GDM1 (cell line): ENCODE measurements at regions not wholly inside any gene's neighbourhood (a gene's known extent, or its start where the extent isn't known, plus 50 kb on each side); places are given as distances from the start of the nearest gene placed in this dataset.

ENCODE experiments used
- DNase-seq: peaks from one replicate; lab custom pipeline; 2025; lab: John Stamatoyannopoulos, UW

DNA sequence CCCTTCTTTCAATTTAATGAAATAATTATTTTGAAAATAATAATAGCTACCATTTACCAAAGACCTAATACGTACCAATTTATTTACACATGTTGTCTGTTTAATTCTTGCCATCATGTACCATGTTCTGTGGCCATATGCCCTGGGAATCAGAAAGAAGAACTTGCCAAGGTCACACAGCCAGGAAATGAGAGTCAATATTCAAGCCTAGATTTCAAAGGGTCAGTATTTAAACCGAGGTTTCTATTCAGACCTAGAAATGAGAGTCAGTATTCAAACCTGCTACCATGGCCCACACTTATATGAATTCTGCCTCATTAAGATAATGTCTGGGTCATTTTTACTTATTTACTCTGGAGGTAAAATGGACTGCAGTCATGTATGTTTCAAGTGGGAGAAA is 103.6 kb upstream of the TBL1XR1 start:
- no peak for DNase-seq

DNA sequence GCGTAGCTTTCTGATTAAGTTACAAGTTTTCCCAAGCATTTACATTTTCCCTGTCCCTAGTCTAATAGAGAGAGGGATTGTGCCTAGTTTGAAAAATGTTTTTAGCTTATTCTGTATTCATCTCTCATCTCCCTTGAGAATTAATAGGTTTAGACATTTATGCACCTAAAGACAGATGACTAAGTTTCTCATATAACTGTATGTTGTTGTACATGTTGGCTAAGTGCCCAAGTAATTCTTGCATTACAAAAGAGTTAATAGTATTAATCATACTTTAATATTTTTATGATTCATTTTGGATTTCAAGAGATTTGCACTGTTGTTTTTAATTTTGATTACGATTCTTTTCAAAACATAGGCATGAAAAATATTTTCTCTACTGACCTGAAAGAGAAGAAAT is 109.0 kb upstream of the TBL1XR1 start:
- DNase-seq = no peak

DNA sequence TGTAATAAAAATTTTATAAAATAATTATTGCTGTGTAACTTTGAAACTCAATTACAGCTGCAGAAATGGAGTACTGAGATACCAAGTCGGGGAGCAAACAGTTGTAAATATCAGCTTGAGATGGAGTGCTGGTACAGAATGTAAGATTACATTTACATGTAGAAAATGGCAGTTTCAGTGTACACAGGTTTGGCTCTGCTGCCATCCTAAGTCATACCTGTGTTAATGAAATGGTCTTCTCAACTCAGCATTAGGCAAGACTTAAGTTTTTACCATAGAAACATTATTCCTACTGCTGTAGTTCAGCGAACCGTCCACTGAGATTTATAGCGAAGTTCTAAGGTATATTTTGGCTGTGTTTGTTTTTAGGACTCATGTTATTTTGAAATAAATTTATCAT is 110.1 kb upstream of the TBL1XR1 start:
- DNase-seq = no peak

DNA sequence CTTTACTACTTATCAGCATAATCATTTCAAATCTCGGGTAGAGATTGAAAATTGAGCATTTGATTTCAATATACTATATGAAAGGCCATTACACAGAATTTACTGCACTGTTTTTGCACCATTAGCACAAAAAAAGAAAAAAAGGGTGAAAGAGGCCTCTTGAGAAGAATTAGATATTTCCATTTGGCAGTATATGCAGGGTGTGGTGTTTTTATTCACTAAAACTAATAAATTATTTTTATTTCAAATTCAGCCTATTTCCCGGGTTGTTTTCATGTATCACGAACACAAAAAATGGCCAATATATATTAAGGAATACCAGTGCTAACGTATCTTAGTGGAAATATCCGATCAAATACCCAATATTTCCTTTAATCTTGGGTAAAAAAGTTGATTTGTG is 110.5 kb upstream of the TBL1XR1 start:
- no peak for DNase-seq

DNA sequence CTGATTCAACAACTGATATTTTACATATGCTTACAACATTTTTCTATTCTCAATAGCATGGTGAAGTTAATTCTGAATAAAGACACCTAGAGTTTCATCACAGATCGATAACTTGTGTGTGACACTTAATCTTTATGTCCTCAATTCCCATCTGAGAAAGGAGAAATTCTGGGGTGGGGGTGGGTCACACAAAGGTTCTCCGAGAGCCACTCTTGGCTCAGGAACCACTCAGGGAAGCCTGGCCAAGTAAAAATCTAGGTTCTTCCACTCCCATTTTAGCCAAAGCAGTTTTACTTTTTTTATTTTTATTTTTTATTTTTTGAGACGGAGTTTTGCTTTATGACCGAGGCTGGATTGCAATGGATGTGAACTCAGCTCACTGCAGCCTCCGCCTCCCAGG is 111.0 kb upstream of the TBL1XR1 start:
- no peak for DNase-seq

DNA sequence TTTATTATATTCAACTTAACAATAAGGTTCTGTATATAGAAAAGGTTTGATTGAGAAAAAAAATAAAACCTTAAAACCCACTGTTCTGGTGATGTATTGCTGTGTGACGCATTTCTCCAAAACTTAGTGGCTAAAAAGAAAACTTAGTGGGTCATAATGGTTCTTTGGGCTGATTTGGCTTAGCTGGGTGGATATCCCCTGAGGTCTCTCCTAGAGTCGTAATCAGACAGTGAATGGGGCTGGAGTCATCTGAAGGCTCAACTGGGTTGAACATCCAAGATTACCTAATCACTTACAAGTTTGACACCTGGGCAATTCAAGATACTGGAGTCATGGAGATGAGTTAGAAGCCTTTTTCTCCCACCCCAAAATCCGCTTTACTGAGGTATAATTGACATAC is 111.6 kb upstream of the TBL1XR1 start:
- DNase-seq = no peak

DNA sequence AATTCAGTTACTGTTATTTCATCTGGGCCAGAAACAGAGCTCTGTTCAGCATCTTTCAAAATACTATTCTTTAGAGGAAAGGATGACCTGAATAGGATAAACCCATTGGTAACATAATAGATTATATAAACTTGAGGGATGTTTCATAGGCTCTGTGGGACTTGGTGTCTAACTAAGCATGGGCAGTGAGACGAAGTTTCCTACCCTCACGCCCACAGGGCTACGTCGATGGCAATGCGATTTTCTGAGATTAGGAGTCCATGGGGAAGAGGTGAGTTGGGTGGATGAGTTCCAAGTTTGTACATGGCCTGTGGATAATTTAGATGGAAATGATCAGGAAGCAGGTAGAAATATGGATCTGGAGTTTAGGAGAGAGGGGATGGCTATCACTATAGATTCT is 115.2 kb upstream of the TBL1XR1 start:
- no peak for DNase-seq

DNA sequence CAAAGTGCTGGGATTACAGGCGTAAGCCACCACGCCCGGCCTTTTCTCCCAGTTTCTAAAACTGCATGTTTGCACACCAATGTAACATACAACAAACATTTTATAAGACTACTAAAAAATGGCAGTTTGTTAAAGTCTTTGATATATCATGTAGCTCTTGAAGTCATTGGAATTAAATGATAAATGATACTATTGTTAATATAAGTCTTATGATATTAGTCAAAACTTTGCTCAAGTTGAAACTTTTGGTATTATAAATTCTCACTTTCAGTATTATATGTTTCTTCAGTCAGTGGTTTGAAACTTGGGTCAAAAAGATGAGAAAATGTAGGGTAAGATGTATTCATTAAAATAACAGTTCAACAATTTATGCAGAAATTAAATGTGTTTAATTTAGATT is 117.6 kb upstream of the TBL1XR1 start:
- DNase-seq = no peak

DNA sequence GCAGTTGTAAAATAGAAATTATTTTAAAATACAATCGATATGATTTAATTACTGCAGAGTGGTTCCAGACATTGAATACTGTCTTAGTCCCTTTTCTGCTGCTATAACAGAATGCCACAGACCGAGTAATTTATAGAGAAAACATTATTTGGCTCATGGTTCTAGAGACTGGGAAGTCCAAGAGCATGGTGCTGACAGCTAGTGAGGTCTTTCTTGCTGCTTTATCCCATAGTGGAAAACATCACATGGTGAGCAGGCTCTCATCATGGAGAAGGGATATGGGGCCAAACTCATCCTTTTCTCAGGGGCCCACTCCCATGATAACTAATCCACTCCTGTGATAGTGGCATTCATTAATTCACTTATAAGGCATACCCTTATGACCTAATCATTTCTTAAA is 120.0 kb upstream of the TBL1XR1 start:
- no peak for DNase-seq

DNA sequence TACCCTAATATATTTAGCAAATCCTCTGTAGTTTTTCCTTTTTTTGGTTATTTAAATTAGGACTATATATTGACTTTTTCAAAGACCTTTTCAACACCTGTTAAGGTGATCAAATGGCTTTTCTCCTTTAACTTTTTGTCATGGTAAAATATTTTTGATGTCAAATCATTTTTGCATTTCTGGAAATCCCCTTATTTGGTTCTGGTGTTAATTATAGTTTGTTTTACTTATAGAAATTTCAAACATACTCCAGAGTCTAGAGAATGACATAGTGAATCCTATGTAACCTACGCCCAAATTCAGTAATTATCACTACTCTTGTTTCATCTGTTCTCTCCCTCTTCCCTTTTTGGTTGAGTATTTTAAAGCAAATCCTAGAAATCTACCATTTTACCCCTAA is 121.3 kb upstream of the TBL1XR1 start:
- DNase-seq = no peak

DNA sequence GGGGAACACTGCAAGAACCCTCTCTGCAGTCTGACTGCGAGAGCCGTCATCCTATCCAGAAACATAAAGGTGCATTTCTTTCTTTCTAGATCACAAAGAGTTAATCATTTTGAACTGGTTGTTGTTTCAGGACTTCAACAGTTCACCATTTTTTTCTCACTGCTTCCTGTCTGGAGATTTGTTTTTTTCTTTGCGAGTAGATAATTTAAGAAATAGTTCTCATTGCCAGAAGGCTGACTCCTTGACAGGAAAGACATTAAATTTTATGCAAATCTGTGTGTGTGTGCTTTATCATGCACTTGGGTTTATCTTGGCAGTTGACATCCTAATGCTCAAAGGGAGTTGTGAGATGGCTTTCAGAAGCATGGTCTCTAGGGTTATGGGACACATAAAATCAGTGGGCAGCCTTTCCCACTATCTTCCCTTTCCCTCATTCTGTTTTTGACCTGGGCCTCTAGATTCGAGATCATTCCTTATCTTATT is 123.5 kb upstream of the TBL1XR1 start:
- DNase-seq = no peak

DNA sequence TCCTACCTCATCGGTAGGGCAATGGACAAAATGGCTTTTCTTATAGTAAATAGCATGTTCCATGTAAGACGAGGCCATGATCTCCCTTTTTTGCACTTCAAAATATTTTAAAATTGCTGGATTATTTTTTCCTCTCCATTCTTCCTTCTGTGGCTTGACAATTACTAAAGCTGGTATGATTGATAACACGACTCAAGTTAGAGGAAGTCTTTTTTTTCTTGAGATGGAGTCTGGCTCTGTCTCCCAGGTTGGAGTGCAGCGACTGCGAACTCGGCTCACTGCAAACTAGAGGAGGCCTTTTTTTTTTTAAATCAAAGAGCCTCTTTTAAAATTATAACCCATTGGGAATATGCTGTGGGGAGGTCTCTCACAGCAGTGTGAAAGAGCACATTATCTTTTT is 124.5 kb upstream of the TBL1XR1 start:
- no peak for DNase-seq

DNA sequence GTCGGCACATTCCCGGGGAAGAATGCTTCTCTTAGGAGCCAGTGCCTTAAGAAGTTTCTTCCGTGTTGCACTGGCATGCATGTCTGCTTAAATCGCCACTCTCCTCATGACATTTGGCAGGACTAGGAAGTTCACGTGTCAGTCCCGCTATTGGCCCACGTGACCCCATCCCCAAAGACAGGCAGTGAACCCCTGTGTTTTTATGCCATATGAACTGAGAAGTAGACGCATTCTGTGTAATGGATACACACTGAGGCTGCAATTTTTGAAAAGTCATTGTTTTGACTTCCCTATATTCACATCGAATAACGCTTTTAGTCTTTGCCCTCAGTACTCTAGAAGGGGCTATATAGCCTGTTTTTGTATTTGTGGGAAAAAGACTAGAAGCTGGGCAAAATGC is 125.6 kb upstream of the TBL1XR1 start:
- DNase-seq = peak; percentile 18

DNA sequence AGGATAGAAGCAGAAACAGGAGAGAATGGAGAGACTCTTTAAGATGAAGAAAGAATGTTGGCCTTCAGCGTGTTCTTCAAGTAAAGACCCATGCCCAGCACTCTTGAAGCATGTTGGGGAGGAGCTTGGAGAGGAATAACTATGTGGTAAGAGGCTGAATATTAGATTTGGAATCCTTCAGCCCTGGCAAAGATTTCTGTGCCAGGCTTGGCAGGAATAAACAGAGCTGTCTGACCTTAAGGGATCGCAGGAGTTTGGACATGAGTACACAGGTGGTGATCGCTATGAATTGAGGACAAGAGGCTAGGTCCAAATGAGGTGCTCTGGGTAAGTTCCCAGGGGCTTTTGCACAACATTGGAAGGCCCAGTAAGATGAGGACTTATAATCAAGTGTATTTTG is 132.6 kb upstream of the TBL1XR1 start:
- DNase-seq = no peak

DNA sequence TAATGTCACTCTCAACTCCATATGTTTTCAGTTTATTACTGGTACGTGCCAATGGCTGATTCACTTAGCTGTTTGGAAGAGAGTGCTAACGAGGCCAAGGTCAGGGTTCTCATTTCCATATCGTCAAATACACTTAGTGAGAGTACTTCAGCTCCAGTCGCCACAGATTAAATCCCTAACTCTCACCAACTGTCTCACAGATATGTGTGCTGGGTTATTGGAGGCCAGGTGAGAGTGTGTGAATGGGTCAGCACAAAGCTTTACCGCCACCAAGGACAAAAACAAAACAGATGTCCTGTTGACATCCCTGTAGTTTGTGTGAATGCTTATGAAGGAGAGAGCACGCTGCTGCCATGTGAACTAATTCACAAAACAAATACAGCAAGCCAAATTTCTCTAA is 133.5 kb upstream of the TBL1XR1 start:
- DNase-seq = no peak

DNA sequence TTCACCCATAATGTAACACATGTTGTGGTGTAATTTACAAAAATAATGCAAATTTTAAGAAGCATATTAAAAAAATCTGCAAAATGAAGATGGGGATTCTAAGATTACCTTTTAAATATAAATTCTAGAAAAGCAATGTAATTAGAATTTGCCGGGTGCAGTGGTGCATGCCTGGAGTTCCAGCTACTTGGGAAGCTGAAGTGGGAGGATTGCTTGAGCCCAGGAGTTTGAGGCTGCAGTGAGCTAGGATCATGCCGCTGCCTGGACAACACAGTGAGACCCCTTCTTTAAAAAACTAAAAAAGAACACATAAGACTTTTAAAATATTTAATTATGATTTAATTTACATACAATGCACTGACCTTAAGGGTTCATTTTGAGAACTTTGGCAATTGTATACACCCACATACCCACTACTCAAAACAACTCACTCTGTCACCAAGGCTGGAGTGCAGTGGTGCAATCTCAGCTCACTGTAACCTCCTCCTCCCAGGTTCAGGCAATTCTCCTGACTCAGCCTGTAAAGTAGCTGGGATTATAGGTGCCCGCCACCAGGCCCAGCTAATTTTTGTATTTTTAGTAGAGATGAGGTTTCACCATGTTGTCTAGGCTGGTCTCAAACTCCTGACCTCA is 134.0 kb upstream of the TBL1XR1 start:
- DNase-seq = no peak

DNA sequence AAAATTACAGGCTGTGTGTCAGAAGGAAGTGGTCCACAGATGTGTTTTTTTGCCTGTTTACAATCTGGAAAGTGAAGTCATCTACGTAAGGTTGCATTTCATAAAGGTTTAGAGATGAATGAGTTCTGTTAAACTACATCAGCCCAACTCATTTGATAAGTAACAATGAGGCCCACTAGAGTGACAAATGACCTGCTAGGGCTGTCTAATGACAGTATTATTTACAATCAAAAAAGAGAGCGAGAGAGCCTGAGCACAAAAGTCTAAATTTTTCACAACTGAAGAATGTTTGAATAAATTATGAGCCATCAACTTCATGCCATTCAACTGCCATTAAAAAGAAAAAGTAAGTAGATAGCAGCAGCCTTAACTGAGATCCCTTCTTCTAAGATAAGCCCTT is 135.7 kb upstream of the TBL1XR1 start:
- DNase-seq = no peak

DNA sequence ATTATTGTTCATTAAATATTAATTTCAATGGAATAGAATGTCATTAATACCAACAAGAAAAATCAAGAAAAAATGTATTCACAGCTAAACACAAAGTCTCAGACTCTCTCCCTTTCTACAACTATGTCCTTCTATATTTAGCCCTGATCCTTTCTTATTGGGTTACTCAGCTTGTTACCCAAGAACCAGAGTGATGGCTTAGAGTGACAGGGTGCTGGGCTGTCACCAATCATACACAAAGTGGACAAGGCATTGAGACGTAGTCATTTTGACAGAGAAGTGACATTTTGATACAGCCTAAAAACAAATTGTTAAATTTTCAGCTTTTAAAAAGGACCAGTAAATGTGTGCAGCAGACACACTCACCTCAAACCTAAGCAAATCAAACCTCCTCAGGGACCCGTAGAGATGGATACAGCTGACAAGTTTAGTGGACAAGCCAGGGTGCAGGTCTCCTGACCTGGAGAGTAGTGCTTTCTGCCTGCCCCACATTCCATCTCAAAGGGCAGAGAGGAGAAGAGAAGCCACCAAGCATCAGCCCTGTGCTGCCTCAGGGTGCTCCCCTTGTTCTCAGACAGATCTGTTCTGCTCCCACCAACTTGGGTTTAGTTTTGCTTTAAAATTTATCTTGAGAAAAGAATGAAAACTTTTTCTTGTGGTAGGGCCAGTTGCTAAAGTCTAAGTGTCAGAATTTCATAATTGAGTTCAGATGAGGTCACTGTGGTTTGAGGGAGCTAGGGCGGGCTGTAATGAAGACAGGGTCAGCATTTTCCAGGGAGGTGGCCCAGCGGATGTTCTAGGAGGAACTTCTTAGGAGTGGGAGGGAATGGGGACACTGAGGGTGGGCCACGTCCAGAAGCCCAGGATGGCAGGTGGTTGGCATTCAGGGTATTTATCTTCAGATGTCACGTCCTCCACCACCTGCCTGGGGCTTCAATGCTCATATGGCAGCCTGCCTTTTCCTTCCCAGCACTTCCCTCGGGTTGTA is 136.5 kb upstream of the TBL1XR1 start:
- DNase-seq = no peak

DNA sequence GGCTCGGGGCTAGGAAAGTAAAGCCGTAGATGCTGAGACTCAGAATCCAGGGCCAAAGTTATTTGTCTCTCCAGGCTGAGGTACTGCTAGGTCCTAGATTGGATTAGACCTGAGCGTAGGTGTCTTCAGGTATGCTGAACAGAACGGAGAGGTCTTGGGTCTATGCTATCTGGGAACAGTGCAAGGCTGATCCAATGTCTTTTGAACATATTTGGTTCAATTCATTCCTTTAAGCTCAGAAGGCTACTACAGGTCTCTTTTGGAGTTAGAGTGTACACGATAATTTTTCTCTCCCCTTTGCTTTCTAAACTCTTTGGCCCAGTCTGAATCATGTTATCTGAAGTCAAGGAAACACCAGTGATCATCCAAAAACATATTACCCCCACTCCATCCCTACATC is 137.5 kb upstream of the TBL1XR1 start:
- no peak for DNase-seq

DNA sequence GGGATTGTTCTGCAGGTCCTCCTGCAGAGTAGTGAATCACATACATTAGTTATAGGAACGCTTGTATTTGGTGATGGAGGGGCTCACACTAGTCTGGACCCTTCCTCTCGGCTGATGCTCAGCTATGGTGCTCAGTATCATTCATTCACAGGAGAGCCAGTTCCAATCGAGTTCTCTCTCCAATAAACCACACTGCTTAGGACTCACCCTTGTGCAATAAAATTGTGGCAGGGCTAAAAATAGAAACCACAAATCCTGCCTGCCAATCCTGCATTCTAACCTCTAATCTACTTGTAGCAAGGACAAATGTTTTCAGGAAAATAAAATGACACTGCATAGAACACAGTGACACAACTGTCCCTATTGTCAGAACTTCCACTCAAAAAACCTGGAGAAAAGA is 138.4 kb upstream of the TBL1XR1 start:
- no peak for DNase-seq

DNA sequence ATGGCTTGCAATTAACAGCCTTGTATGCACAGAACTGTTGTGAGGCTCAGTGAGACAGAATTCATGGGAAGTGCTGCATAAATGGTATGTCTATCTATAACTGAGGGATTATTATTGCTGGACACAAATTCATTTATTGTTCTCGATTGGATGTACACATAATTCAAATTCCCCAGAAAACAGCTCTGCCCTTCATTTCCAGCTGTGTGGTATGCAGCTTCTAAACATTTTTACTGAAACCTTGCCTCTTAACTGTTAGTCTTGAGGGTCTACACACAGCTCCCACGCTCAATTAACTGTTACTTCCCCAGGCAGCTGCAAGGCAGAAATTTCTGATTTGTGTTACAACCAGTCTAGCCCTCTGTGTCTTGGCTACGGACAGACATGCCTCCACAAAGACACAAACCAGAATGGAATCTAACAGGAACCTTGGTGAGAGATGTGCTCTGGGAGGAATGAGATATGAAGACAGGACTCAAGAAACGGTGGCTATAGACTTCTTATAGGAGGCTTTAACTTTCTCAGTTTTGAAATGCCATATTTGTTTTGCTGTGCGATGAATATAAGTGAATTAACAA is 139.7 kb upstream of the TBL1XR1 start:
- DNase-seq = no peak

DNA sequence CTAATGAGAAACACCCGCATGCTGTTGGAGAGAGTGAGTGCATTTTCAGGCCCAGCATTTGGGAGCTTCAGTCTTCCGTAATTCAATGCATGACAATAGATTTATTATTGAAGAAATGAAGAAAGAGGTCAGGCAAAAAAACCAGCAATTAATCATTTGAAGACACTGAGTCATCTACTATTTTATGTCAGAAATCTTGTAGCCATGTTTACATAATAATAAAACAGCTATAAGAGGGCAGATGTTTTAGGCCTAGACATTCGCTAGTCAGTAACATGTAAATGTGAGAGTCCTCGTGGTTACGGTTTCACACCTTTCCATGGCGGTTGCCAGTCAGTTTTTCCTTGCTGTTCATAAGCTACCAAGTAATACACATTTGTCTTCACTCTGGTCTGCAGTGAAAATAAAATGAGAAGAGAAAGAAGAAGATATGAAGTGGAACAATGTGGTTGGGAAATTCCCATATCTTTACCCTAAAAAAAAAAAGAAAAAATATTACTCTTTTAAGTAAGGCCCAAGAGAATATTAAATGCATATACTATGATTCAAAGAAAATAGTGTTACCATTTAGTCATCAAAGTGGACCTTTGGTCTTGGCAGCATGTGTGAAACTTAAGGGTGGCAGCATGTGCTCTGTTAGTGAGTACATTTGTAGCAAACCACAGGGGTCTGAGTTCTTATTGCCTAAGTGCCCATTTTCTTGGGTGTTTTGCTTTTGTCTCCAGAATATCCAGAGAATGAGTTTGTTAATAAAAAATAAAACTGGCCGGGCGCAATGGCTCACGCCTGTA is 140.5 kb upstream of the TBL1XR1 start:
- DNase-seq = no peak
